Erythroblast (primary cell): ENCODE measurements at regions not wholly inside any gene's neighbourhood (a gene's known extent, or its start where the extent isn't known, plus 50 kb on each side); places are given as distances from the start of the nearest gene placed in this dataset.

Experiments
- GATA1 ChIP-seq: IDR thresholded peaks from 2 replicates; pipeline ENCODE4 v1.6.1; 2011; ENCODE audit warnings: low read depth, mild to moderate bottlenecking, control low read depth, low read length, moderate library complexity
- POLR2A ChIP-seq: IDR thresholded peaks from 2 replicates; pipeline ENCODE4 v1.6.1; 2011; ENCODE audit warnings: mild to moderate bottlenecking, low read length

DNA sequence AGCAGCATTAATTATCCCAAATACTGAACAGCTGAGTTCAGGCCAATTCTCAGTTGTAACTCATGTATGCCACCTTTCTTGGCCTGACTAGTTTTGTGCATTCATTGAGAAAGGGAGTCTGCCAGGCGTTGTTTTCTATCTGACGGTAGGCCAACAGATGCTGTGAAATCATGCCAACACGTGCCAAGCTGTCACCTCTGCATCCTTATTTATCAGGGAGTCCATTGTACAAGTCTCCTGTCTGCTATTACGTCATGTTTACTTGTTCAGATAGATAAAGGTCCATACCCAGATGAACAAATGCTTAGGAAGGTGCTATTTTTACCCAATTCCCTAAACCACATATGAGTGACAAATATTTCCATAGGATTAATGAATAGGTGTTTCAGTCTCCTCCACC, 127.2 kb upstream of the CDK6 start:
- TF ChIP-seq POLR2A, result no peak
- TF ChIP-seq GATA1, result no peak
